ENCODE measurements at regions not wholly inside any gene's neighbourhood (a gene's known extent, or its start where the extent isn't known, plus 50 kb on each side); places are given as distances from the start of the nearest gene placed in this dataset.

DNA sequence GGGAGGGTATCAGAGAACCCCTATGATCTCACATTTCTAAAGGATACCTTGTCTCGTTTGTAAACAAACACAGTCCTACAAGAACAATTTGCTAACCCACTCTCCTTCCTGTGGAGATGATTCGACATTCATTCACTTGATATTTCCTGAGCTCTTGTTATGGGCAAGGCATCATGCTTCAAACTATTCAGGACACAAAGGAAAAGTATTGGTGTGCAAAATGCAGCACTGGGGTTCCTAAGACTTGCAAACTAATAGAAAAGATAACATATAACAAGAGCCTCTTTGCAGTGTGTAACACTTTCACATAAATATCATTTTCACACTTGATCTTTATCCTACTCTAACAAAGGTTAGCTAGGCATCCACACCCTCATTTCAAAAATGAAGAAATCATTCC lies 211.5 kb upstream of the BLID start:
- no peak overlapping the region for H3K9ac ChIP-seq (ENCODE audit: low read depth, low read length, poor library complexity, severe bottlenecking)
- H4K20me1 ChIP-seq (ENCODE audit: insufficient read depth, low read length, poor library complexity, severe bottlenecking): no peaks in the 10 kb centered on the region
- H3K79me2 ChIP-seq (ENCODE audit: insufficient read depth, low read length): no peaks in the 10 kb centered on the region
- H3F3A ChIP-seq (ENCODE audit: low read depth): no peaks in the 10 kb centered on the region
- no peaks in the 10 kb centered on the region for H3K27me3 ChIP-seq (ENCODE audit: insufficient read depth, low read length, poor library complexity, severe bottlenecking)
- H3K4me2 ChIP-seq (ENCODE audit: low read depth, low read length, poor library complexity, severe bottlenecking): no peak overlapping the region
- no peak overlapping the region for H2AFZ ChIP-seq (ENCODE audit: low read length)
- no peaks in the 10 kb centered on the region for H3K36me3 ChIP-seq (ENCODE audit: insufficient read depth, low read length)
- H3K4me3 ChIP-seq (ENCODE audit: low read length, poor library complexity, severe bottlenecking): no peak overlapping the region
- no peaks in the 10 kb centered on the region for H3K9me3 ChIP-seq (ENCODE audit: insufficient read depth, low read depth, low read length)
- no peaks in the 10 kb centered on the region; the same call in 1 of the 2 replicates for H3K9me2 ChIP-seq (replicated peaks; ENCODE audit: low read depth, low read length)
- TF ChIP-seq EZH2phosphoT487 (IDR thresholded peaks at IDR 0.05; ENCODE audit: borderline replicate concordance): no peak
- TF ChIP-seq CTCF (conservative IDR thresholded peaks at IDR 0.05; ENCODE audit: low read length): no peak
- H3K4me1 ChIP-seq (ENCODE audit: insufficient read depth, low read length, poor library complexity, severe bottlenecking): no peaks in the 10 kb centered on the region

GRCh38 chr11:122323754-122324421 lies 207.9 kb upstream of the BLID start:
- Histone ChIP-seq H2AFZ (ENCODE audit: low read length) (no peak overlapping the region), H3K4me2 (ENCODE audit: low read depth, low read length, poor library complexity, severe bottlenecking) (no peak overlapping the region), H3K4me3 (ENCODE audit: low read length, poor library complexity, severe bottlenecking) (no peak overlapping the region), H3K9me3 (ENCODE audit: insufficient read depth, low read depth, low read length) (no peaks in the 10 kb centered on the region), H3K9me2 (replicated peaks; ENCODE audit: low read depth, low read length) (no peaks in the 10 kb centered on the region; the same call in 1 of the 2 replicates), H3K36me3 (ENCODE audit: insufficient read depth, low read length) (no peaks in the 10 kb centered on the region), H3K9ac (ENCODE audit: low read depth, low read length, poor library complexity, severe bottlenecking) (no peak overlapping the region), H4K20me1 (ENCODE audit: insufficient read depth, low read length, poor library complexity, severe bottlenecking) (no peaks in the 10 kb centered on the region), H3K27me3 (ENCODE audit: insufficient read depth, low read length, poor library complexity, severe bottlenecking) (no peaks in the 10 kb centered on the region), H3F3A (ENCODE audit: low read depth) (no peaks in the 10 kb centered on the region), H3K4me1 (ENCODE audit: insufficient read depth, low read length, poor library complexity, severe bottlenecking) (peaks cover 5% of the 10 kb centered on the region), H3K79me2 (ENCODE audit: insufficient read depth, low read length) (no peaks in the 10 kb centered on the region)
- TF ChIP-seq EZH2phosphoT487 (IDR thresholded peaks at IDR 0.05; ENCODE audit: borderline replicate concordance) (no peak), CTCF (conservative IDR thresholded peaks at IDR 0.05; ENCODE audit: low read length) (no peak)

DNA sequence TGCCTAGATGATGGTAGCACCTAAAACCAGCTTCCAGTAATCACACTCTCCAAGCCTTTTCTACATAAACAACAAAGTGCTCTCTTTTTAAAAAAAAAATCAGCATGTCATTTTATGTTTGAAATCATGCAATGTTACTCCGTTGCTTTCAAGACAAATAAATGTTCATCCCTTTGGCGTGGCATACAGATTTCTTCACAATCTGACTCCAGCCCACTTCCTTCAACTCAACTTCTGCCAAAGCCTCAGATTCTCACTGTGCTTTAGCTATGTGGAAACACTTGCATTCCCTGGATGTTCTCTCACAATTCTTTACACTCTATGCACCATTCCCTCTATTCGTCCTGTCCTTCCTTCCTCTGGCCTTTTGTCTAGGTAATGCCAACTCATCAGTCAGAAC lies 206.3 kb upstream of the BLID start:
- H3F3A ChIP-seq (ENCODE audit: low read depth): no peaks in the 10 kb centered on the region
- no peaks in the 10 kb centered on the region for H4K20me1 ChIP-seq (ENCODE audit: insufficient read depth, low read length, poor library complexity, severe bottlenecking)
- H3K9me2 ChIP-seq (replicated peaks; ENCODE audit: low read depth, low read length): no peaks in the 10 kb centered on the region; the same call in 1 of the 2 replicates
- no peaks in the 10 kb centered on the region for H3K27me3 ChIP-seq (ENCODE audit: insufficient read depth, low read length, poor library complexity, severe bottlenecking)
- no peak overlapping the region for H3K4me2 ChIP-seq (ENCODE audit: low read depth, low read length, poor library complexity, severe bottlenecking)
- H3K4me3 ChIP-seq (ENCODE audit: low read length, poor library complexity, severe bottlenecking): no peak overlapping the region
- no peaks in the 10 kb centered on the region for H3K79me2 ChIP-seq (ENCODE audit: insufficient read depth, low read length)
- H2AFZ ChIP-seq (ENCODE audit: low read length): no peak overlapping the region
- TF ChIP-seq CTCF (conservative IDR thresholded peaks at IDR 0.05; ENCODE audit: low read length) (no peak), EZH2phosphoT487 (IDR thresholded peaks at IDR 0.05; ENCODE audit: borderline replicate concordance) (no peak)
- peaks cover 5% of the 10 kb centered on the region for H3K4me1 ChIP-seq (ENCODE audit: insufficient read depth, low read length, poor library complexity, severe bottlenecking)
- no peaks in the 10 kb centered on the region for H3K36me3 ChIP-seq (ENCODE audit: insufficient read depth, low read length)
- no peak overlapping the region for H3K9ac ChIP-seq (ENCODE audit: low read depth, low read length, poor library complexity, severe bottlenecking)
- H3K9me3 ChIP-seq (ENCODE audit: insufficient read depth, low read depth, low read length): no peaks in the 10 kb centered on the region

Measured in Loucy (cell line).